HG02642 (cell line): ENCODE measurements at regions not wholly inside any gene's neighbourhood (a gene's known extent, or its start where the extent isn't known, plus 50 kb on each side); places are given as distances from the start of the nearest gene placed in this dataset.

Source experiments
- ATAC-seq: cut with Tn5 transposase; IDR thresholded peaks from one replicate; pipeline ENCODE4 v1.9.1; 2021; ENCODE audit warnings: mild to moderate bottlenecking; ENCODE audit not compliant: unreplicated experiment, poor library complexity

DNA sequence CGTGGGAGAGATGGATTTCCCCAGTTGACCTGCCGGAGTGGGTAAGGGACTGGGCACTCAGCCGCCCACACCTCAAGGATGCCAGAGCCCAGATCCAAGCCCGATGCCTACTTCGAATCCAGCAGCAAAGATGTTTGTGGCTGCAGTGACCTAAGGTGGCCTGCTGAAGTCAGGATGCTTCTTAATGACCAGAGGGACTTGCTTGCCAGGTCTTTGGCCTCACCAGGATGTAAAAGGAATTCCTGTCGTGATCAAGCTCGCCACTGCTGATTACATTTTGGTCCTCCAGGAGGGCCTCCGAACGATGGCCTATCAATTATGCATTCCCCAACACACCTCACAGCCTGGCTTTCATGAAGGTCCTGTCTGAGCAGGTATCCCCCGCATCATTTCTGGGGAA is 349.5 kb upstream of the ZMIZ1 start:
- ATAC-seq = no peak

GRCh38 chr10:78720091-78720490 is 348.7 kb upstream of the ZMIZ1 start:
- no peak for ATAC-seq

DNA sequence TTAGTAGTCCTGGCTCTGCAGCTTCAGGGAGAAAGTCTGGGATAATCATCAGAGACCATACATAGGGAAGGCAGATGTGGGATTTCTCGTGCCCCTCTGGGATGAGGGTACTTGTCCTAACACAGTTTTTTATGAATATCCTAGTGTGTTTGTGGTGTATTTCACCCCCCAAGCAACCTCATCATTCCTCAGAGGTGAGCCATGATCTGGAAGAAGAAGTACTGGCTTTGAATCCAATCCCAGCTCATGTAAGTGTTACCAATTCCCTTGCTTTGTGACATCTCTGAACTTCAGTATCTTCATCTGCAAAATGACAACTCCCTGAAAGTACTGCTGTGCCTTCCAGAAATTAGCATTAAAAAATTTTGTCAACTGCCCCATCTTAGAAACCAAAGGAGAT is 347.5 kb upstream of the ZMIZ1 start:
- ATAC-seq = no peak

GRCh38 chr10:78724846-78725245 is 343.9 kb upstream of the ZMIZ1 start:
- no peak for ATAC-seq

DNA sequence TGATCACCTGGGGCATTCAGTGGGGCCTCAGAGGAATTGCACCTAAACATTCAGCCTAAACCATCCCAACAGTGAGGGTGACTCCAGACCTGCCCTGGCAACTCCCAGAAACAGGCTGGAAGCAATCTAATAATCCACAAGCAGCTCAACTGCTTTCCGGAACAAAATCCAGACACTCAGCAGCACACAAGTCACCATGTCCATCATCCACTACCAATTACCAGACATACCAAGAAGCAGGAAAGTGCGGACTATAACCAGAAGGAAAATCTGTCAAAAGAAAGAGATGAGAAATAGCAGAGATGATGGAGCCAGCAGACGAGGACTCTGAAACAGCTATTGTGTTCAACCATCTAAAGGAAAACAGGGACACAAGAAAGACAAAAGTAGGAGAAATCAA is 342.6 kb upstream of the ZMIZ1 start:
- ATAC-seq = no peak

GRCh38 chr10:78727251-78727650 is 341.5 kb upstream of the ZMIZ1 start:
- no peak for ATAC-seq

DNA sequence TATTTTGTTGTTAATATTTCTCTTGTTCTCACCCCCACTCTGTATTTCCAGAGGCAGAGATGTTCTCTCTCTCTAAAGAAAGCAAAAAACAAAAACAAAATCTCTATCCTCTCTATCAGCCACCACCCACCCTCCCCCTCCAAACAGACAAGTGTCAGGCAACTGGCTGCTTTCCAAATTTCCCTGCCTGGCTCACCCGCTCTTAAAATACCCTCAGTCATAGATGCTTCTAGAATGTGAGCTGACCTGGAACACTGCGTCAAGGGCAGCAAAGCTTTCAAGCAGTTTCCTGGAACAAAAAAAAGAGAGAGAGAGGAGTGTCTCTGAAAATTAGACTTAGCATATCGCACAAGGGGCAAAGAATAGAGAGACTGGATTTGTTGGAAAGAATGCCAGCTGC is 341.0 kb upstream of the ZMIZ1 start:
- no peak for ATAC-seq

DNA sequence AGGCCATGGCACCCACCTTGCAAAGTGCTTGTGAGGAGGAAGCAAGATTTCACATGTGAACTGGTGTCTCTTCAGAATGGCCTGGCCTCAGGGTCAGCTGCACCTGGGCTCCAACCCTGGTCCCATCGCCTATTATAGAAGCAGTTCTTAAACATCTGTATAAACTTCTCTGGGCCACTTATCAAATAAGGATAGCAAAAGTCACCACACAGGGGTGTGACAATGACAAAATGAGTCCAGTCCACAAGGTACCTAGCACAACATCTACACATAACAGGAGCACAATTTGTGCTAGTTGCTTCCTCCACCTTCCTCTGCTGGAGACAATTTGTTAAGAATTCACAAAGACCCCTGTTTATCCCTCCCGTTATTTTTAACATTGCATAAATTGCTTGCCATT is 340.6 kb upstream of the ZMIZ1 start:
- ATAC-seq = no peak

GRCh38 chr10:78729366-78729765 is 339.4 kb upstream of the ZMIZ1 start:
- ATAC-seq = no peak

GRCh38 chr10:78729800-78730199 is 339.0 kb upstream of the ZMIZ1 start:
- ATAC-seq = no peak

DNA sequence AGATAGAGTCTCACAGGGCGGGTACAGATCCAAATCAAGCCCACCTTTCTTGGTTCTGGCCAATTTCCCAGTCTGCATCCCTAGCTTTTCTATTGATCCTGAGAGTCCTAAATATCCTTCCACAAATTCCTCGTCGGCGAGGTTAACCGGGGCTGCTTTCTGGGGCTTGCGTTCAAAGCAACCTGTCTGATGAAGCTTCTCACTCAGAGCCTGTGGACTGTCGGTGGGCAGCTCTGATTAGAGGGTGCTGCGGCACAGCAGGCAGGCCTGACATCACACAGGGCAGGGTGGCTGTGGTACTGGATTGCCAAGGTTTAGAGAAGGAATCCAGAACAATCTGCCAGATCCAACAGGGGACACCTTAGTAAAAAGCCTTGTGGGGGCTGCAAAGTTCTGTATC is 338.0 kb upstream of the ZMIZ1 start:
- ATAC-seq = no peak

- no peak for ATAC-seq
Observed at GRCh38 chr10:78731675-78732074, 337.1 kb upstream of the ZMIZ1 start.

DNA sequence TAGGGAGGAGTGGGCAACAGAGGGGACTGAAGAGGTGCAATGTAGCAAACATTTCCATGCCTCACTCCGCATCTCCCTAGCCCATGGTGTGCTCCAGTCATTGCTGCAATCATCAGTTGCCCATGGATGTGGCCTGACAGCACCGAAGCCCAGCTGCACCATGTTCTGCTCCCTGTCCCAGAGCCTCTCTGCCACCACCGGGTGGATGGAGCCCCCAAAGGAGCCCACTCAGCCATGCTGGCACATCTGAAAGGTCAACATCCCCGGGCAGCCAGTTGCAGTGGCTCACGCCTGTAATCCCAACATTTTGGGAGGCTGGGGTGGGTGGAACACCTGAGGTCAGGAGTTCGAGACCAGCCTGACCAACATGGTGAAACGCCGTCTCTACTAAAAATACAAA is 336.4 kb upstream of the ZMIZ1 start:
- no peak for ATAC-seq

DNA sequence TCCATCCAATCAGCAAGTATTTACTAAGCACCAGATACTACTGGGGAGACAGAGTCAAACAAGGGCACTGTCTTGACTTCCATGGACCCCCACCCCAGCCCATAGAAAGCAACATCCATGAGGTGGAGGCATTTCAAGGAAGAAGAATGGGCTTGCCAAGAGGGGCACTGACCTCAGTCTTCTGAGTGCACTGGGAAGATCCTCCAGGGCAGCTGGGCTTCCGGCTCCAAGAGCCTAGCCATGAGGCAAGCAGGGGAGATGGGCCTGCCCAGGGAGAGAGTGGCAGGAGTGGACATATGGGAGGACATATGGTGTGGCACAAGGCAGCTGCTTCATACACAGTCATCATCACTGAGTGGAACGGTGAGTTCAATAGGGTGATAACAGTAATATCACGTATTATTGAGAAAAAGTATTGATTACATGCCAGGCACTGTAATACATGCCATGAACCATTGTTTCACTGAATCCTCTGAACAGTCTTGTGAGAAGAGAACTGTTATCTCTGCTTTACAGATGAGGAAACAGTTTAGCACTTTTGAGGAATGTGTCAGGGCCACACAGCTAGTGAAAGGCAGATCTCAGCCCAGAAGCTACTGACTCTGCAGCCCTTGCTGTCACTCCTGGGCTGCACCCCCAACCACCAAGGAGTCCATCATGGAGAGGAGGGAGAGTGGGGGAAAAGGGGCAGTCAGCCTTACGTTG is 331.7 kb upstream of the ZMIZ1 start:
- ATAC-seq = no peak

DNA sequence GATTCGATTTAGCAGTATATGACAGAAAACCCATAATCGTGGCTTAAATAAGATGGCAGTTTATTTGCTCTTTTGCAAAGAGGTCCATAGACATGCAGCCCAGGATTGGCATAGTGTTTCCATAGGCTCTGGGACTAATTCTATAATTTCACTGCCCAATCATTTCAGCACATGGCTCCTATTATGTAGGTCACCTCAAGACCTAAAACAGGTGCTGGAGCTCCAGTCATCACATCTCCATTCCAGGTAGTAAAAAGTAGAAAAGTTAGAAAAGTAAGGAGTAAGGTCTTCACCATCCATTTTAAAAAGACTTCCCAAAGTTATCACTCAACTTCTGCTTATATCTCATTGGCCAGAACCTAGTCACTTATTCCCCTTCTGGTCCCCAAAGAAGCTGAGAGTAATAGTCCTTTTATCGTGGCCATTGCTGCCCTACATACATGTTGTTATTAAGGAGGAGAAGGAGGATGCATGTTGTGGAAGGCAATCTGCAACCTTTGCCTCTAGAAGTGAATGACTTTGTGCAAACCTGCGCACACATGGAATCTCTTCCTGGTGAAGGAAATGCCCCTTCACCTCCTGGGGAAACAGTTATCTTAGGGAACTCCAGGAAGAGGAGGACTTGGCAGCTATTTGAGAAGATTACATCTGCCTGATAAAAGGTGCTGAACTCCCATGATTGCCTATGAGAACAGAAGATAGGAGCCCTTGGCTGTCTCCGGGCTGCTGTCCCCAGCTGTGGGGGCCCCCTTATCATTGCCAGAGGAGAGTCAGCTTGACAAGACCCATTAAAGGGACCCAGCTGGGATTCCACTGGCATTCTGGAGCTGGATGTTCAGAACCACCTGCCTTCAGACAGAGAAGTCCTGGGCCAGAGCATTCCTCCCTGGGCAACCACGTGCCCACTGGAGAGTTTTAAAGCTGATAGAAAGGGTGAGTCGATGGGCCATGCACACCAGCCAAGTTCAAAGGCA is 330.6 kb upstream of the ZMIZ1 start:
- ATAC-seq = no peak

DNA sequence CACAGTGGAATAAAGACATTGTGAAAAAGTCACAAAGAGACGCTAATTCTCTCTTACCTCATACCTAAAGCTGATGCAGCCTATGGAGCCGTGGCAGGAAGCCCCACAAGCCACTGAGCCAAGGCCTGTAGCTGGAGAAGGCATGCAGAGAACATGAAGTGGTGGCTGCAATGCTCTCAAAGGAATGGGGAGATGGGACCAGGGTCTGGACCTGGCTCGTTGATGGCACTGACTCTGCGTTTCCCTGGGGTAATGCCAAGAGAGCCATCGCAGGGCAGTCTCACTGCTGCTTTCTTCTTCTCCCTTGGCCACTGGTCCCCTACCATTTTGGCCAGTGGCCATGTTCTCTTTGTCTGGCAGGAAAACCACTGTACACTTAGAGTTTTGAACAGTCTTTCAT is 329.9 kb upstream of the ZMIZ1 start:
- ATAC-seq = no peak

GRCh38 chr10:78739444-78740053 is 329.2 kb upstream of the ZMIZ1 start:
- no peak for ATAC-seq

- no peak for ATAC-seq
Observed at GRCh38 chr10:78740976-78741915, 327.5 kb upstream of the ZMIZ1 start.

DNA sequence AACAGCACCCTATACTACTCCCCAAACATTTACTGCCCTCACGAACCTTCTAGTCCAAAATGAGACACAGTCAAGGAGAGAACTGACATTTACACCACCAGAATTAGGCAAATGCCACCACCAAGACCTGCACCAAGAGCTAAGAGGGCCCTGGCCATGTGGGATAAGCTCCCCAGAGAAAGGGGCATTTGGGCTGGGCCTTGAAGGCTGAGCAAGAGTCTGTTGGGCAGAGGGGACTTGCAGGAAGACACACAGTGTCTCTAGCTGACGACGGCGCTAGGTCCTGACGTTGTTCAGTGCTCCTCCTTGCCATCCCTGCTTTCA is 326.4 kb upstream of the ZMIZ1 start:
- no peak for ATAC-seq
